ENCODE measurements at regions not wholly inside any gene's neighbourhood (a gene's known extent, or its start where the extent isn't known, plus 50 kb on each side); places are given as distances from the start of the nearest gene placed in this dataset.

GRCh38 chr12:23464241-23464812 is 485.1 kb downstream of the SOX5 start:
- Mint-ChIP-seq H3K9me3 (peaks cover 30 to 44% of the 10 kb centered on the region in 2 donors), H3K4me3 (no peak overlapping the region), H3K4me1 (no peaks in the 10 kb centered on the region), H3K27me3 (ENCODE audit: low read depth in 2 of 2) (no peaks in the 10 kb centered on the region), H3K36me3 (peaks cover 17% of the 10 kb centered on the region), H3K27ac (no peak overlapping the region)
- intact Hi-C loops (cut with micrococcal nuclease) = no loop called here
- ATAC-seq (no peak), DNase-seq (no peak)
- H3K4me1 ChIP-seq (ENCODE audit: control insufficient read depth, insufficient read depth, low read length) = no peaks in the 10 kb centered on the region
- 90% methylated on average over 4 of the region's 4 CpGs for WGBS (ENCODE audit: insufficient coverage)
- peaks cover 11% of the 10 kb centered on the region for H3K9me3 ChIP-seq (ENCODE audit: control insufficient read depth, insufficient read depth, low read length)
- TF ChIP-seq CTCF (IDR thresholded peaks at IDR 0.05) = no peak
- no peaks in the 10 kb centered on the region for H3K27me3 ChIP-seq (ENCODE audit: control insufficient read depth, insufficient read depth, low read length)
- H3K4me3 ChIP-seq (ENCODE audit: low read length) = no peak overlapping the region
- H3K36me3 ChIP-seq (ENCODE audit: control insufficient read depth, insufficient read depth, low read length) = no peaks in the 10 kb centered on the region
- H3K27ac ChIP-seq (ENCODE audit: low read length) = no peak overlapping the region

GRCh38 chr12:23472329-23472971 is 477.0 kb downstream of the SOX5 start:
- Histone ChIP-seq H3K27ac (ENCODE audit: low read length) (no peak overlapping the region), H3K9me3 (ENCODE audit: control insufficient read depth, insufficient read depth, low read length) (peaks cover 25% of the 10 kb centered on the region), H3K36me3 (ENCODE audit: control insufficient read depth, insufficient read depth, low read length) (no peaks in the 10 kb centered on the region), H3K4me1 (ENCODE audit: control insufficient read depth, insufficient read depth, low read length) (no peaks in the 10 kb centered on the region), H3K4me3 (ENCODE audit: low read length) (no peak overlapping the region), H3K27me3 (ENCODE audit: control insufficient read depth, insufficient read depth, low read length) (no peaks in the 10 kb centered on the region)
- Mint-ChIP-seq H3K9me3 (peaks cover 13 to 28% of the 10 kb centered on the region in 2 donors), H3K4me3 (no peak overlapping the region), H3K27ac (no peak overlapping the region), H3K27me3 (ENCODE audit: low read depth in 2 of 2) (no peaks in the 10 kb centered on the region), H3K36me3 (no peaks in the 10 kb centered on the region), H3K4me1 (no peaks in the 10 kb centered on the region)
- 79% methylated on average over 5 of the region's 5 CpGs for WGBS (ENCODE audit: insufficient coverage)
- DNase-seq (no peak), ATAC-seq (no peak)
- intact Hi-C loops (cut with micrococcal nuclease) = no loop called here
- TF ChIP-seq CTCF (IDR thresholded peaks at IDR 0.05) = no peak

- intact Hi-C loops (cut with micrococcal nuclease) = no loop called here
- DNase-seq (no peak), ATAC-seq (no peak)
- Mint-ChIP-seq H3K4me1 (no peaks in the 10 kb centered on the region), H3K9me3 (peaks cover 10 to 30% of the 10 kb centered on the region in 2 donors), H3K4me3 (no peak overlapping the region), H3K36me3 (no peaks in the 10 kb centered on the region), H3K27ac (no peak overlapping the region), H3K27me3 (ENCODE audit: low read depth in 2 of 2) (no peaks in the 10 kb centered on the region)
- 90% methylated on average over 4 of the region's 4 CpGs for WGBS (ENCODE audit: insufficient coverage)
- TF ChIP-seq CTCF (IDR thresholded peaks at IDR 0.05) = no peak
- Histone ChIP-seq H3K27ac (ENCODE audit: low read length) (no peak overlapping the region), H3K4me3 (ENCODE audit: low read length) (no peak overlapping the region), H3K4me1 (ENCODE audit: control insufficient read depth, insufficient read depth, low read length) (no peaks in the 10 kb centered on the region), H3K36me3 (ENCODE audit: control insufficient read depth, insufficient read depth, low read length) (no peaks in the 10 kb centered on the region), H3K9me3 (ENCODE audit: control insufficient read depth, insufficient read depth, low read length) (peaks cover 25% of the 10 kb centered on the region), H3K27me3 (ENCODE audit: control insufficient read depth, insufficient read depth, low read length) (no peaks in the 10 kb centered on the region)
These were observed 476.4 kb downstream of the SOX5 start for GRCh38 chr12:23473071-23473470.
